Bone marrow (tissue), 2 donors: ENCODE measurements at regions not wholly inside any gene's neighbourhood (a gene's known extent, or its start where the extent isn't known, plus 50 kb on each side); places are given as distances from the start of the nearest gene placed in this dataset.
"Not testable (repeated sequence)": the region's sequence is repeated elsewhere in the genome, so short reads cannot be mapped to it uniquely, and the experiment has no call there.

ENCODE experiments used
- DNase-seq, 2 donors: peaks; one replicate each; lab custom pipeline; 2025; lab: John Stamatoyannopoulos, UW

- no peak for DNase-seq
Measured at GRCh38 chr12:68984796-68985573, 52.0 kb upstream of the CPM start.

GRCh38 chr12:68997526-68997925 is 64.6 kb upstream of the CPM start:
- DNase-seq = not testable (repeated sequence)

- no peak for DNase-seq
Measured at GRCh38 chr12:68998041-68998440, 65.1 kb upstream of the CPM start.

- no peak for DNase-seq
Measured at GRCh38 chr12:69000074-69000473, 67.1 kb upstream of the CPM start.

GRCh38 chr12:69000540-69001243 is 67.7 kb upstream of the CPM start:
- no peak for DNase-seq

GRCh38 chr12:69001251-69001650 is 68.3 kb upstream of the CPM start:
- no peak for DNase-seq

GRCh38 chr12:69002969-69003368 is 70.0 kb upstream of the CPM start:
- no peak for DNase-seq

GRCh38 chr12:69003991-69004390 is 71.0 kb upstream of the CPM start:
- no peak for DNase-seq

- peak in 1 of 2 donors; percentile 8 for DNase-seq
Measured at GRCh38 chr12:69007101-69007854, 74.3 kb upstream of the CPM start.

- no peak for DNase-seq
Measured at GRCh38 chr12:69007855-69008351, 74.9 kb upstream of the CPM start.

GRCh38 chr12:69008520-69008919 is 75.5 kb upstream of the CPM start:
- no peak for DNase-seq

GRCh38 chr12:69014047-69014446 is 81.1 kb upstream of the CPM start:
- DNase-seq = no peak

- DNase-seq = no peak
Measured at GRCh38 chr12:69015017-69015416, 82.0 kb upstream of the CPM start.

GRCh38 chr12:69015831-69016230 is 82.9 kb upstream of the CPM start:
- no peak for DNase-seq

- no peak for DNase-seq
Measured at GRCh38 chr12:69019082-69019481, 86.1 kb upstream of the CPM start.

- no peak for DNase-seq
Measured at GRCh38 chr12:69019910-69020309, 86.9 kb upstream of the CPM start.

- no peak for DNase-seq
Measured at GRCh38 chr12:69022674-69023073, 89.7 kb upstream of the CPM start.

GRCh38 chr12:69023840-69024239 is 90.9 kb upstream of the CPM start:
- DNase-seq = no peak

GRCh38 chr12:69024413-69024812 is 91.4 kb upstream of the CPM start:
- no peak for DNase-seq

- no peak for DNase-seq
Measured at GRCh38 chr12:69024907-69025306, 91.9 kb upstream of the CPM start.

- DNase-seq = no peak
Measured at GRCh38 chr12:69026336-69026735, 93.4 kb upstream of the CPM start.

- DNase-seq = no peak
Measured at GRCh38 chr12:69027411-69027881, 94.5 kb upstream of the CPM start.
